Mesenchymal stem cell (in vitro differentiated cells and primary cell): ENCODE measurements at regions not wholly inside any gene's neighbourhood (a gene's known extent, or its start where the extent isn't known, plus 50 kb on each side); places are given as distances from the start of the nearest gene placed in this dataset.
"Not testable (repeated sequence)": the region's sequence is repeated elsewhere in the genome, so short reads cannot be mapped to it uniquely, and the experiment has no call there.

ENCODE experiments used
- DNase-seq: peaks from one replicate; pipeline ENCODE4 v3.0.0-alpha.2; 2013
- H2AFZ ChIP-seq: one replicate; pipeline ENCODE4 v1.6.1; 2013; ENCODE audit warnings: low read depth, mild to moderate bottlenecking, control low read depth, inconsistent platforms, low read length, moderate library complexity
- H2AK5ac ChIP-seq: 2 replicates; pipeline ENCODE4 v1.6.1; 2013; ENCODE audit warnings: low read length, moderate library complexity, mild to moderate bottlenecking, inconsistent platforms; ENCODE audit not compliant: severe bottlenecking
- H2BK120ac ChIP-seq: one replicate; pipeline ENCODE4 v1.6.1; 2013; ENCODE audit warnings: low read depth, mild to moderate bottlenecking, inconsistent platforms, low read length, moderate library complexity
- H2BK12ac ChIP-seq, 2 experiments: one replicate each; pipeline ENCODE4 v1.6.1; 2013; ENCODE audit warnings: inconsistent platforms in 2 of 2, low read length in 2 of 2, mild to moderate bottlenecking in 2 of 2, moderate library complexity in 2 of 2, control low read depth in 1 of 2
- H2BK15ac ChIP-seq: one replicate; pipeline ENCODE4 v1.6.1; 2013; ENCODE audit warnings: mild to moderate bottlenecking, low read depth, inconsistent platforms; ENCODE audit not compliant: poor library complexity, severe bottlenecking
- H2BK5ac ChIP-seq: 2 replicates; pipeline ENCODE4 v1.6.1; 2013; ENCODE audit warnings: low read depth, mild to moderate bottlenecking, low read length, control low read depth, inconsistent platforms; ENCODE audit not compliant: poor library complexity, severe bottlenecking
- H3K14ac ChIP-seq, 2 experiments: one replicate each; pipeline ENCODE4 v1.6.1; 2013; ENCODE audit warnings: inconsistent platforms in 2 of 2, low read length in 2 of 2, control low read depth in 1 of 2, mild to moderate bottlenecking in 1 of 2, moderate library complexity in 1 of 2
- H3K18ac ChIP-seq, 2 experiments: one replicate each; pipeline ENCODE4 v1.6.1; 2013; ENCODE audit warnings: inconsistent platforms in 2 of 2, low read length in 2 of 2, control low read depth in 1 of 2, low read depth in 1 of 2, mild to moderate bottlenecking in 1 of 2
- H3K23ac ChIP-seq, 2 experiments: one replicate each; pipeline ENCODE4 v1.6.1; 2013; ENCODE audit warnings: inconsistent platforms in 2 of 2, low read length in 2 of 2, mild to moderate bottlenecking in 2 of 2, moderate library complexity in 2 of 2, control low read depth in 1 of 2
- H3K27ac ChIP-seq: 2 replicates; pipeline ENCODE4 v1.5.1; 2013; ENCODE audit warnings: mild to moderate bottlenecking, moderate library complexity, low read length, control low read depth, inconsistent platforms; ENCODE audit not compliant: poor library complexity, severe bottlenecking
- H3K27me3 ChIP-seq, 2 experiments: 2 replicates each; pipeline versions ENCODE4 v1.6.1 to v1.7.0; 2013; ENCODE audit warnings: low read length in 2 of 2, mild to moderate bottlenecking in 2 of 2, moderate library complexity in 2 of 2, control low read depth in 1 of 2, inconsistent platforms in 1 of 2; ENCODE audit not compliant: control insufficient read depth in 1 of 2, insufficient read depth in 1 of 2
- H3K36me3 ChIP-seq, 2 experiments: 2 replicates each; pipeline versions ENCODE4 v1.6.1 to v1.7.0; 2013; ENCODE audit warnings: low read length in 2 of 2, control low read depth in 1 of 2, inconsistent platforms in 1 of 2, low read depth in 1 of 2, mild to moderate bottlenecking in 1 of 2; ENCODE audit not compliant: insufficient read depth in 2 of 2, control insufficient read depth in 1 of 2
- H3K4ac ChIP-seq, 2 experiments: one replicate each; pipeline ENCODE4 v1.6.1; 2013; ENCODE audit warnings: inconsistent platforms in 2 of 2, low read length in 2 of 2, mild to moderate bottlenecking in 2 of 2, moderate library complexity in 2 of 2, control low read depth in 1 of 2, low read depth in 1 of 2
- H3K4me1 ChIP-seq: 2 replicates; pipeline ENCODE4 v1.6.1; 2013; ENCODE audit warnings: low read depth, low read length, control low read depth; ENCODE audit not compliant: control insufficient read depth, insufficient read depth
- H3K4me2 ChIP-seq: 2 replicates; pipeline ENCODE4 v1.6.1; 2013; ENCODE audit warnings: low read length, mild to moderate bottlenecking, inconsistent platforms; ENCODE audit not compliant: poor library complexity, severe bottlenecking
- H3K4me3 ChIP-seq, 2 experiments: 2 replicates each; pipeline versions ENCODE4 v1.5.1 to v1.7.0; 2013; ENCODE audit warnings: low read length in 2 of 2, mild to moderate bottlenecking in 2 of 2, control low read depth in 1 of 2, low read depth in 1 of 2; ENCODE audit not compliant: insufficient read depth in 1 of 2
- H3K79me1 ChIP-seq: replicated peaks from 2 replicates; pipeline ENCODE4 v1.6.1; 2013; ENCODE audit warnings: mild to moderate bottlenecking, control low read depth, low read length, inconsistent platforms; ENCODE audit not compliant: poor library complexity, severe bottlenecking
- H3K9ac ChIP-seq: 2 replicates; pipeline ENCODE4 v1.7.0; 2013; ENCODE audit warnings: mild to moderate bottlenecking, low read length, moderate library complexity
- H3K9me3 ChIP-seq: 2 replicates; pipeline ENCODE4 v1.7.0; 2013; ENCODE audit warnings: mild to moderate bottlenecking, low read length; ENCODE audit not compliant: control insufficient read depth
- H4K8ac ChIP-seq: one replicate; pipeline ENCODE4 v1.6.1; 2013; ENCODE audit warnings: inconsistent platforms, mild to moderate bottlenecking, low read length, moderate library complexity
- H4K91ac ChIP-seq: one replicate; pipeline ENCODE4 v1.6.1; 2013; ENCODE audit warnings: mild to moderate bottlenecking, low read length, inconsistent platforms
- WGBS: methylation state at CpG from one replicate; pipeline ENCODE4 v1.1.7; 2013; ENCODE audit warnings: mixed read lengths; 5-methylcytosine and 5-hydroxymethylcytosine counted together

DNA sequence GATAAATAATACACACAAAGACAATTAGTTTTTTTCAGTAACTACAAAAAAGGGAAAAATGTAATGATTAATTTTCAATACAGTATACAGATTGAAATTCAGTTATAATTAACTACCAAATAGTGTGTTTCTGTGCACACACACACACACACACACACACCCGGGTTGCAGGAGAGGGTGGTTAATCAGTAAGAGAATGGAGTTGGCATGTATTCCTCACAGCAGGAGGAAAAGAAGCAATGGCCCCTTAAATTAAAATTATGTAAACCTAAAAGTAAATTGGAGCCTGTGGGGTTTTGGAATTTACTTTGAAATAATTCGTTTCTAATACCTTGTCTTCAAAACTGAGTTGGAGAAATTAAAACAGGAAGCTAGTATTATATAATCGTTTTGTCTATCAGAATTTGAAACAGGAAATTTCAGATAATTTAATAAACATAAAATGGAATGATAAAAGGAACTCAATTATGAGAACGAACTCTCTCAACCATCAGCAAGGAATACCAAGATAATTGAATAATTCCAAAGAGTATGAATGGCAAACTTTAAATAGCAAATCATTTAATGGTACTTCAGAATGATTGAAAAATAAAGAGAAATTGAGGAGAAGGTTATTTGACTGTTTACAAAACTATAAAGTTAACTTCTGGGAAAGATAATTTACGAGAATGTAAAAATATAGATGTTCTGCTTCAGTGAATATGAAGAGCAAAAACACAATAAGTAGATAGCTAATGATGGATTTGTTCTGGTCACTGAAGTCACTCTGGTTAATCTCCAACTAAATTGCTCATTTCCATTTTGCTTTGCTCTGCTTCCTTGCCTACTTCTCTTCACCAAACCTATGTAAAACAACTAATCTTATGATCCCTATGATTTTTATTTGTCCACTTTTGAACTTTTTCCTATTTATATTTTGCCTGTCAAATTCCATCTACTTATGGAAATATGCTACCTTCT, 547.9 kb upstream of the ZP4 start:
- H2BK120ac ChIP-seq, result no peak overlapping the region
- H3K4me2 ChIP-seq, result no peak overlapping the region
- H3K18ac ChIP-seq, result no peak overlapping the region
- H2BK15ac ChIP-seq, result no peak overlapping the region
- no peak overlapping the region for H3K4me3 ChIP-seq
- H2AFZ ChIP-seq, result no peak overlapping the region
- H3K23ac ChIP-seq, result no peak overlapping the region
- H3K79me1 ChIP-seq, result peaks cover 8% of the 10 kb centered on the region
- H3K36me3 ChIP-seq, result no peaks in the 10 kb centered on the region
- no peak for DNase-seq
- no peak overlapping the region for H4K8ac ChIP-seq
- H2BK12ac ChIP-seq, result no peak overlapping the region
- H3K27me3 ChIP-seq, result no peaks in the 10 kb centered on the region
- no peak overlapping the region for H2AK5ac ChIP-seq
- no peaks in the 10 kb centered on the region for H3K9me3 ChIP-seq
- no peak overlapping the region for H3K14ac ChIP-seq
- 50% methylated on average over 1 of the region's 5 CpGs for WGBS
- no peak overlapping the region for H3K9ac ChIP-seq
- no peak overlapping the region for H2BK5ac ChIP-seq
- H4K91ac ChIP-seq, result no peak overlapping the region
- H3K27ac ChIP-seq, result peak overlapping the region; percentile 39
- H3K4ac ChIP-seq, result no peak overlapping the region
- peaks cover 1% of the 10 kb centered on the region for H3K4me1 ChIP-seq

DNA sequence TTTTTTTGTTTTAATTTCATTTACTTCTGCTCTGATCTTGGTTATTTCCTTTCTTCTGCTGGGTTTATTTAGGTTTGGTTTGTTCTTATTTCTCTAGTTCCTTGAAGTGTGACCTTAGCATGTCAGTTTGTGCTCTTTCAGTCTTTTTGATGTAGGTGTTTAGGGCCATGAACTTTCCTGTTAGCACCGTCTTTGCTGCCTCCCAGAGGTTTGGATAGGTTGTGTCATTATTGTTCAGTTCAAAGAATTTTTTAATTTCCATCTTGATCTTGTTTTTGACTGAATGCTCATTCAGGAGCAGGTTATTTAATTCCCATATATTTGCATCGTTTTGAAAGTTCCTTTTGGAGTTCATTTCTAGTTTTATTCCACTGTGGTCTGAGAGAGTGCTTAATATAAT, 539.0 kb upstream of the ZP4 start:
- H4K8ac ChIP-seq, H3K4me1 ChIP-seq, H3K23ac ChIP-seq, H3K9ac ChIP-seq, H2BK15ac ChIP-seq, H2AFZ ChIP-seq, H3K27ac ChIP-seq, H2BK120ac ChIP-seq, H3K27me3 ChIP-seq, H3K4ac ChIP-seq, H2AK5ac ChIP-seq, H3K4me3 ChIP-seq, H4K91ac ChIP-seq, H3K9me3 ChIP-seq, DNase-seq, H3K18ac ChIP-seq, H3K4me2 ChIP-seq, H3K14ac ChIP-seq, H2BK5ac ChIP-seq, H2BK12ac ChIP-seq: not testable (repeated sequence)
- 76% methylated on average over 2 of the region's 2 CpGs for WGBS
- Histone ChIP-seq H3K79me1 (peaks cover 16% of the 10 kb centered on the region), H3K36me3 (peaks cover 0 to 13% of the 10 kb centered on the region in 2 experiments)

DNA sequence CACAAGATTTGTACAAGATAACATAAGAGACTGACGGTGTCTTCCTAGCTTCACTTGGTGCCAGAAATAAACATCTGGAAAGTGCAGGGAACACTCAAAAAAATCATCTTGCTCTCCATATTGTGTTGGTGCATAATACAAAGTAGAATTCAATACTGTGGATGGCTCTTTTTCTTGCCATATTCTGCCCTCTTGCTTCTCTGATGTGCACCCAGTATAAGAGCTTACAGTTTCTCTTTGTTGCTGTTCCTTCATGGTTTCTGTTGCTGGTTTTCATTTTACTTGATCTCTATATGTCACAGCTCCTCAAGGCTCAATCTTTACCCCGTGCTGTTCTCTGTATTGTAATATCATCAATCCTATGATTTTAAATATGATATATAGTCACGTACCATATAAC, 528.5 kb upstream of the ZP4 start:
- no peaks in the 10 kb centered on the region for H3K4me1 ChIP-seq
- no peak overlapping the region for H3K9ac ChIP-seq
- no peak overlapping the region for H4K8ac ChIP-seq
- H2BK5ac ChIP-seq, result no peak overlapping the region
- H2AFZ ChIP-seq, result no peak overlapping the region
- no peak overlapping the region for H2AK5ac ChIP-seq
- no peak overlapping the region for H2BK120ac ChIP-seq
- no peak overlapping the region for H2BK12ac ChIP-seq
- H3K18ac ChIP-seq, result no peak overlapping the region
- DNase-seq, result no peak
- H2BK15ac ChIP-seq, result no peak overlapping the region
- H3K27me3 ChIP-seq, result no peaks in the 10 kb centered on the region
- WGBS, result 100% methylated on average over 1 of the region's 3 CpGs
- no peak overlapping the region for H4K91ac ChIP-seq
- H3K14ac ChIP-seq, result no peak overlapping the region
- no peak overlapping the region for H3K27ac ChIP-seq
- H3K4me2 ChIP-seq, result no peak overlapping the region
- no peak overlapping the region for H3K4ac ChIP-seq
- H3K79me1 ChIP-seq, result peaks cover 2% of the 10 kb centered on the region
- H3K4me3 ChIP-seq, result no peak overlapping the region
- no peaks in the 10 kb centered on the region for H3K9me3 ChIP-seq
- H3K36me3 ChIP-seq, result no peaks in the 10 kb centered on the region
- H3K23ac ChIP-seq, result no peak overlapping the region

DNA sequence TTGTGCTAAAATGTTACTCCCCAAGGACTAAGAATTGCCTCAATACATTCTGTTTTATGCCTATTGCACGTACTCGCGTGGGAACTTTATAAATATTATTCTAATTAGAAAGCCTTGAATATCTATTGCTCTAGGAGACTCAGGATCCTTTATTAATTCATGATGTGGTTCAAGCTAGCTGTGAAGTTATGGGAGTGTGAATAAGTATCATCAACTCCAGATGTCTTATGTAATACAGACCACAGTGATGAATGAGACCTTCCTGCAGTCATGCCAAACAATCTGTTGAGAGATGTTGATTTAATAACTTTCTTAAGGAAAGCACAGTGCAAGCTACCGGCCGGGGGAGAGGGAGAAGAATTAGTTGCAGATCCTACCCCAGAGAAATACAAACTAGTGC, 519.2 kb upstream of the ZP4 start:
- peak; percentile 12 for DNase-seq
- Histone ChIP-seq H2BK12ac (no peak overlapping the region), H3K79me1 (no peaks in the 10 kb centered on the region), H3K18ac (no peak overlapping the region), H3K9me3 (no peaks in the 10 kb centered on the region), H3K27me3 (no peaks in the 10 kb centered on the region), H4K91ac (no peak overlapping the region), H3K27ac (peak overlapping the region; percentile 96), H3K23ac (no peak overlapping the region), H4K8ac (no peak overlapping the region), H3K9ac (peak overlapping the region; percentile 59), H3K36me3 (no peaks in the 10 kb centered on the region), H3K4me1 (peaks cover 3% of the 10 kb centered on the region), H3K4me2 (no peak overlapping the region), H2BK15ac (no peak overlapping the region), H3K4me3 (no peak overlapping the region), H3K4ac (no peak overlapping the region), H2AFZ (no peak overlapping the region), H2BK120ac (no peak overlapping the region), H2BK5ac (peak overlapping the region; percentile 87), H2AK5ac (no peak overlapping the region), H3K14ac (no peak overlapping the region)
- WGBS, result no CpG with 5 or more reads among the region's 5 CpGs
